B cell (primary cell): ENCODE measurements at regions not wholly inside any gene's neighbourhood (a gene's known extent, or its start where the extent isn't known, plus 50 kb on each side); places are given as distances from the start of the nearest gene placed in this dataset.

Source experiments
- CTCF ChIP-seq: fragments of 200-600 bp; IDR thresholded peaks from one replicate; pipeline ENCODE4 v1.8.0; 2022; ENCODE audit warnings: antibody characterized with exemption, mild to moderate bottlenecking
- EZH2 ChIP-seq: IDR thresholded peaks from 2 replicates; pipeline ENCODE4 v1.6.1; 2012; ENCODE audit warnings: borderline replicate concordance, low read depth, mild to moderate bottlenecking, moderate library complexity, low read length; ENCODE audit not compliant: insufficient read depth, poor library complexity, severe bottlenecking

DNA sequence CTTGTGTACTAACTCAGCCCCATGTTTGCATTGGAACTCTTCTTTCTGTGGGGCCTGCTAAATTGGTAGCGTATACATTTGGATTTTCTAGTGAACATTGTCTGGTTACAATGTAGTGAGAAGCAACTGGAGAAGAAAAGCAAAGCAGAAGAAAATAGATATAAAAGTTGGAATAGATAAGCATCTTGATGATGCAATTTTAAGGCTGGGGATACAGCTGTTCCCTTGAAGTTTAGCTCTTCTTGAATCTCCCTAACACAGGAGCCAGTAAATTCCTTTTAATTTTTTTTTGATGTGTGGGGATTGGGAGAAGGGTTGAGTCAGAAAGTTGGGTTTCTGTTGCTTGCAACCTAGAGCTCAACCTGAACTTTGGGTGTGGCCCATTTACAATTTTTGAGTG lies 308.1 kb downstream of the STIM2 start:
- no peak for TF ChIP-seq CTCF
- TF ChIP-seq EZH2: no peak
